IMR-90 (cell line): ENCODE measurements at regions not wholly inside any gene's neighbourhood (a gene's known extent, or its start where the extent isn't known, plus 50 kb on each side); places are given as distances from the start of the nearest gene placed in this dataset.

Experiments
- ATAC-seq: fragments of 200-7000 bp; cut with Tn5 transposase; 2 replicates; pipeline ENCODE4 v1.9.1; 2020; ENCODE audit warnings: low read depth, mild to moderate bottlenecking, moderate library complexity
- BruUV-seq: library from RNA; stranded (reverse); fragments of 400-500 nt; replicated peaks from 2 replicates; lab custom pipeline; 2021; lab: Mats Ljungman, UMichigan
- CTCF ChIA-PET: fragments of 300-600 bp; formaldehyde crosslinking; extraction: SDS; loops from one replicate; lab custom pipeline; 2021; ENCODE audit warnings: antibody characterized with exemption; lab: Yijun Ruan, JAX
- POLR2A ChIA-PET: fragments of 300-600 bp; sonication (Branson Sonifier 250); formaldehyde crosslinking; loops from one replicate; lab custom pipeline; 2022; ENCODE audit warnings: antibody characterized with exemption; ENCODE audit not compliant: unreplicated experiment; lab: Charles Lee
- DNase-seq: peaks from one replicate; pipeline ENCODE4 v3.0.0; 2013
- H2AFZ ChIP-seq: replicated peaks from 2 replicates; pipeline ENCODE3; 2013; ENCODE audit warnings: low read length, mild to moderate bottlenecking; ENCODE audit not compliant: poor library complexity
- H2AK5ac ChIP-seq: 2 replicates; pipeline ENCODE4 v1.6.1; 2013; ENCODE audit warnings: low read depth, low read length, inconsistent platforms
- H2AK9ac ChIP-seq: replicated peaks from 2 replicates; pipeline ENCODE3; 2013; ENCODE audit warnings: mild to moderate bottlenecking, low read depth, low read length, moderate library complexity; ENCODE audit not compliant: poor library complexity
- H2BK120ac ChIP-seq: 2 replicates; pipeline ENCODE4 v1.6.1; 2013; ENCODE audit warnings: low read depth, low read length, inconsistent platforms
- H2BK15ac ChIP-seq: 3 replicates; pipeline ENCODE4 v1.6.1; 2013; ENCODE audit warnings: low read depth, low read length, inconsistent platforms
- H2BK20ac ChIP-seq: 2 replicates; pipeline ENCODE4 v1.6.1; 2013; ENCODE audit warnings: low read depth, mild to moderate bottlenecking, inconsistent platforms, low read length, moderate library complexity
- H2BK5ac ChIP-seq: 2 replicates; pipeline ENCODE4 v1.6.1; 2013; ENCODE audit warnings: mild to moderate bottlenecking, low read depth, low read length, inconsistent platforms; ENCODE audit not compliant: poor library complexity, severe bottlenecking
- H3K14ac ChIP-seq: replicated peaks from 2 replicates; pipeline ENCODE4 v1.6.1; 2013; ENCODE audit warnings: low read depth, low read length, inconsistent platforms
- H3K18ac ChIP-seq: 2 replicates; pipeline ENCODE4 v1.6.1; 2013; ENCODE audit warnings: low read depth, low read length, control low read depth
- H3K23ac ChIP-seq: 2 replicates; pipeline ENCODE4 v1.6.1; 2013; ENCODE audit warnings: low read depth, low read length, inconsistent platforms
- H3K27ac ChIP-seq: 2 replicates; pipeline ENCODE4 v1.5.1; 2013; ENCODE audit warnings: mild to moderate bottlenecking, control low read depth, low read length; ENCODE audit not compliant: insufficient read depth
- H3K27me3 ChIP-seq: 2 replicates; pipeline ENCODE4 v1.6.1; 2013; ENCODE audit warnings: low read length; ENCODE audit not compliant: control insufficient read depth, insufficient read depth
- H3K36me3 ChIP-seq: 2 replicates; pipeline ENCODE4 v1.6.1; 2013; ENCODE audit warnings: low read length, mixed read lengths; ENCODE audit not compliant: control insufficient read depth, insufficient read depth
- H3K4ac ChIP-seq: 2 replicates; pipeline ENCODE4 v1.6.1; 2013; ENCODE audit warnings: low read depth, low read length, inconsistent platforms
- H3K4me1 ChIP-seq: 2 replicates; pipeline ENCODE4 v1.6.1; 2013; ENCODE audit warnings: low read length, mixed read lengths; ENCODE audit not compliant: control insufficient read depth, insufficient read depth
- H3K4me2 ChIP-seq: 2 replicates; pipeline ENCODE4 v1.6.1; 2013; ENCODE audit warnings: low read depth, mild to moderate bottlenecking, control low read depth, low read length, moderate library complexity
- H3K4me3 ChIP-seq: 2 replicates; pipeline ENCODE4 v1.5.1; 2013; ENCODE audit warnings: low read depth, mild to moderate bottlenecking, control low read depth, low read length, moderate library complexity; ENCODE audit not compliant: insufficient read depth
- H3K56ac ChIP-seq: 2 replicates; pipeline ENCODE4 v1.6.1; 2013; ENCODE audit warnings: low read length, inconsistent platforms; ENCODE audit not compliant: insufficient read depth; ENCODE audit errors: extremely low read depth
- H3K79me1 ChIP-seq, 2 experiments: 2 replicates each; pipeline ENCODE4 v1.6.1; 2013; ENCODE audit warnings: low read length in 2 of 2, inconsistent platforms in 1 of 2, low read depth in 1 of 2
- H3K9ac ChIP-seq: 2 replicates; pipeline ENCODE4 v1.6.1; 2013; ENCODE audit warnings: low read depth, low read length, control low read depth
- H3K9me1 ChIP-seq: 2 replicates; pipeline ENCODE4 v1.6.1; 2013; ENCODE audit warnings: low read length, inconsistent platforms; ENCODE audit not compliant: insufficient read depth
- H3K9me3 ChIP-seq: 2 replicates; pipeline ENCODE4 v1.6.1; 2013; ENCODE audit warnings: low read length; ENCODE audit not compliant: control insufficient read depth, insufficient read depth
- H4K20me1 ChIP-seq: 2 replicates; pipeline ENCODE4 v1.6.1; 2013; ENCODE audit warnings: low read length, inconsistent platforms; ENCODE audit not compliant: insufficient read depth
- H4K5ac ChIP-seq: 2 replicates; pipeline ENCODE4 v1.6.1; 2013; ENCODE audit warnings: mild to moderate bottlenecking, low read depth, low read length, control low read depth
- H4K8ac ChIP-seq, 2 experiments: 2 replicates each; pipeline ENCODE4 v1.6.1; 2013; ENCODE audit warnings: low read depth in 2 of 2, low read length in 2 of 2, control low read depth in 1 of 2, inconsistent platforms in 1 of 2
- H4K91ac ChIP-seq: 2 replicates; pipeline ENCODE4 v1.6.1; 2013; ENCODE audit warnings: low read depth, low read length, inconsistent platforms; ENCODE audit not compliant: insufficient read depth
- BHLHE40 ChIP-seq: fragments of 150-350 bp; IDR thresholded peaks from 2 replicates; pipeline ENCODE4 v1.6.1; 2016; ENCODE audit warnings: mild to moderate bottlenecking, low read depth, low read length
- CEBPB ChIP-seq: IDR thresholded peaks from 2 replicates; pipeline ENCODE4 v1.6.1; 2012; ENCODE audit warnings: low read depth, low read length, improper control_type of control experiment
- CHD1 ChIP-seq: IDR thresholded peaks from 2 replicates; pipeline ENCODE4 v1.6.1; 2012; ENCODE audit warnings: low read depth, low read length, improper control_type of control experiment
- CTCF ChIP-seq: conservative IDR thresholded peaks from 2 replicates; pipeline ENCODE4 v1.5.1; 2012; ENCODE audit warnings: mild to moderate bottlenecking, low read depth, low read length, improper control_type of control experiment
- ELK1 ChIP-seq: fragments of 150-350 bp; IDR thresholded peaks from 2 replicates; pipeline ENCODE4 v1.6.1; 2016; ENCODE audit warnings: low read depth, mild to moderate bottlenecking, low read length, moderate library complexity, borderline replicate concordance
- FOS ChIP-seq: fragments of 150-350 bp; IDR thresholded peaks from 2 replicates; pipeline ENCODE4 v1.6.1; 2016; ENCODE audit warnings: low read depth, low read length
- MAFK ChIP-seq: IDR thresholded peaks from 2 replicates; pipeline ENCODE4 v1.6.1; 2012; ENCODE audit warnings: low read depth, low read length, improper control_type of control experiment
- MAZ ChIP-seq: IDR thresholded peaks from 2 replicates; pipeline ENCODE4 v1.6.1; 2012; ENCODE audit warnings: low read depth, mild to moderate bottlenecking, low read length, improper control_type of control experiment, moderate library complexity, borderline replicate concordance
- MXI1 ChIP-seq: IDR thresholded peaks from 2 replicates; pipeline ENCODE4 v1.6.1; 2012; ENCODE audit warnings: low read depth, mild to moderate bottlenecking, low read length, moderate library complexity, borderline replicate concordance
- NFE2L2 ChIP-seq: fragments of 150-350 bp; IDR thresholded peaks from 2 replicates; pipeline ENCODE4 v1.6.1; 2016; ENCODE audit warnings: low read depth, mild to moderate bottlenecking, low read length
- POLR2A ChIP-seq: IDR thresholded peaks from 2 replicates; pipeline ENCODE4 v1.6.1; 2012; ENCODE audit warnings: mild to moderate bottlenecking, low read depth, low read length
- RAD21 ChIP-seq: IDR thresholded peaks from 2 replicates; pipeline ENCODE4 v1.6.1; 2012; ENCODE audit warnings: low read length, improper control_type of control experiment
- RCOR1 ChIP-seq: IDR thresholded peaks from 2 replicates; pipeline ENCODE4 v1.6.1; 2012; ENCODE audit warnings: mild to moderate bottlenecking, low read length, improper control_type of control experiment; ENCODE audit not compliant: insufficient replicate concordance
- RFX5 ChIP-seq: IDR thresholded peaks from 2 replicates; pipeline ENCODE4 v1.8.0; 2012; ENCODE audit warnings: low read depth, mild to moderate bottlenecking, low read length, moderate library complexity
- SMC3 ChIP-seq: fragments of 150-350 bp; IDR thresholded peaks from 2 replicates; pipeline ENCODE4 v1.6.1; 2016; ENCODE audit warnings: low read depth, mild to moderate bottlenecking, antibody characterized with exemption, low read length, moderate library complexity
- USF2 ChIP-seq: fragments of 150-350 bp; IDR thresholded peaks from 2 replicates; pipeline ENCODE4 v1.6.1; 2017; ENCODE audit warnings: mild to moderate bottlenecking, antibody characterized with exemption, low read length, low read depth
- WGBS, 2 experiments: methylation state at CpG; one replicate each; pipeline versions ENCODE4 v1.1.5 to v1.1.7; 2013; ENCODE audit warnings: missing lambda C conversion rate in 2 of 2; ENCODE audit not compliant: insufficient read length in 1 of 2; ENCODE audit errors: extremely low coverage in 2 of 2; 5-methylcytosine and 5-hydroxymethylcytosine counted together
- dilution Hi-C: fragments of 300-500 bp; cut with HindIII; formaldehyde crosslinking; loops from one replicate; pipeline ENCODE4 v1.14.3; 2018; ENCODE audit warnings: low sequenced_read_pairs; ENCODE audit not compliant: unreplicated experiment
- in situ Hi-C: fragments of 300-500 bp; cut with MboI; formaldehyde crosslinking; loops from 3 replicates; pipeline ENCODE4 v1.14.3; 2019; ENCODE audit warnings: low sequenced_read_pairs, inconsistent platforms, mixed read lengths
- intact Hi-C: fragments of 100-400 bp; cut with micrococcal nuclease; formaldehyde crosslinking; loops from 2 replicates; pipeline ENCODE4 v1.10.0; 2022

GRCh38 chr12:125873016-125873415 is 807.8 kb downstream of the AACS start:
- Histone ChIP-seq H4K20me1 (no peaks in the 10 kb centered on the region), H3K9me3 (peaks cover 12% of the 10 kb centered on the region), H3K4me3 (no peak overlapping the region), H2BK20ac (no peak overlapping the region), H2AFZ (no peak overlapping the region), H3K56ac (no peak overlapping the region), H2BK120ac (no peak overlapping the region), H2BK5ac (no peak overlapping the region), H2AK9ac (no peak overlapping the region), H3K23ac (no peak overlapping the region), H2BK15ac (no peak overlapping the region), H2AK5ac (no peak overlapping the region), H3K14ac (no peak overlapping the region), H3K36me3 (no peaks in the 10 kb centered on the region), H3K27ac (no peak overlapping the region), H3K4ac (no peak overlapping the region), H4K91ac (no peak overlapping the region), H3K79me1 (no peaks in the 10 kb centered on the region), H4K8ac (no peak overlapping the region), H3K9ac (no peak overlapping the region), H3K4me1 (no peaks in the 10 kb centered on the region), H3K9me1 (no peaks in the 10 kb centered on the region), H4K5ac (no peak overlapping the region), H3K4me2 (no peak overlapping the region), H3K27me3 (no peaks in the 10 kb centered on the region), H3K18ac (no peak overlapping the region)
- no TSS peak for BruUV-seq
- intact Hi-C loops: no loop called here
- ChIA-PET POLR2A (no interaction called here), CTCF (no interaction called here)
- dilution Hi-C loops: no loop called here
- ATAC-seq: no peak
- no CpG with 5 or more reads among the region's 5 CpGs for WGBS, 2 experiments
- in situ Hi-C loops: no loop called here
- DNase-seq: no peak
- TF ChIP-seq ELK1 (no peak), FOS (no peak), BHLHE40 (no peak), POLR2A (no peak), RFX5 (no peak), MXI1 (no peak), CTCF (no peak), CEBPB (no peak), RAD21 (no peak), MAFK (no peak), USF2 (no peak), SMC3 (no peak), CHD1 (no peak), MAZ (no peak), NFE2L2 (no peak), RCOR1 (no peak)
